ENCODE measurements at regions not wholly inside any gene's neighbourhood (a gene's known extent, or its start where the extent isn't known, plus 50 kb on each side); places are given as distances from the start of the nearest gene placed in this dataset.

GRCh38 chr9:13443346-13444244, 164.1 kb upstream of the MPDZ start:
- TF ChIP-seq NFRKB (IDR thresholded peaks at IDR 0.05) (no peak), FOXK2 (IDR thresholded peaks at IDR 0.05) (no peak), BHLHE40 (IDR thresholded peaks at IDR 0.05; ENCODE audit: borderline replicate concordance) (no peak), L3MBTL2 (conservative IDR thresholded peaks at IDR 0.05) (no peak), ZNF384 (IDR thresholded peaks at IDR 0.05) (no peak), SP1 (IDR thresholded peaks at IDR 0.05) (no peak), FOXM1 (IDR thresholded peaks at IDR 0.05; ENCODE audit: borderline replicate concordance) (no peak), FOXA1 (IDR thresholded peaks at IDR 0.05) (no peak)

Data from HEK293T (cell line).